ENCODE measurements at regions not wholly inside any gene's neighbourhood (a gene's known extent, or its start where the extent isn't known, plus 50 kb on each side); places are given as distances from the start of the nearest gene placed in this dataset.

- H4K91ac ChIP-seq (replicated peaks; ENCODE audit: insufficient read length, low read length) = no peak overlapping the region
- H2BK5ac ChIP-seq (ENCODE audit: low read depth, low read length) = no peak overlapping the region
- no peak overlapping the region for H2BK15ac ChIP-seq (ENCODE audit: low read length)
- no peaks in the 10 kb centered on the region for H3K79me2 ChIP-seq (ENCODE audit: control insufficient read depth in 1 of 2, insufficient read depth in 2 of 2, low read length in 2 of 2)
- H3K27me3 ChIP-seq (replicated peaks in 1 of 4; ENCODE audit: control insufficient read depth in 3 of 4, extremely low read depth in 1 of 4, insufficient read depth in 3 of 4, low read length in 3 of 4) = no peaks in the 10 kb centered on the region
- no peak overlapping the region for H3K4me2 ChIP-seq (ENCODE audit: insufficient read depth in 1 of 2, low read depth in 2 of 2, low read length in 2 of 2)
- H4K20me1 ChIP-seq (replicated peaks in 1 of 2; ENCODE audit: control insufficient read depth in 1 of 2, insufficient read depth in 2 of 2, low read length in 2 of 2) = no peaks in the 10 kb centered on the region
- no peak overlapping the region for H3K27ac ChIP-seq (ENCODE audit: low read depth, low read length)
- H3K79me1 ChIP-seq (ENCODE audit: low read depth, low read length) = no peaks in the 10 kb centered on the region
- no peak overlapping the region for H3K9ac ChIP-seq (replicated peaks in 1 of 4; ENCODE audit: extremely low read depth in 1 of 4, low read depth in 3 of 4, low read length in 3 of 4)
- no peak overlapping the region for H4K5ac ChIP-seq (ENCODE audit: insufficient read length, low read depth, low read length)
- H3K4me1 ChIP-seq (replicated peaks in 1 of 4; ENCODE audit: control insufficient read depth in 3 of 4, insufficient read depth in 4 of 4, low read length in 3 of 4) = peaks cover 0 to 5% (median 0%) of the 10 kb centered on the region in 4 experiments; a peak in 2 of 7 replicates
- H3K23me2 ChIP-seq (ENCODE audit: low read depth, low read length) = no peaks in the 10 kb centered on the region
- no peak overlapping the region for H3K4me3 ChIP-seq (ENCODE audit: extremely low read depth in 1 of 4, insufficient read depth in 2 of 4, low read depth in 3 of 4, low read length in 4 of 4)
- H2BK20ac ChIP-seq (ENCODE audit: low read length) = no peak overlapping the region
- 96% methylated on average over 3 of the region's 3 CpGs; no CpG with 5 or more reads in 1 of the 2 experiments for WGBS, 2 experiments (ENCODE audit: extremely low coverage in 1 of 2, insufficient coverage in 1 of 2, insufficient read length in 1 of 2, insufficient replicate concordance in 2 of 2, low coverage in 1 of 2, low lambda C conversion rate in 2 of 2, missing lambda C conversion rate in 1 of 2)
- no peak overlapping the region for H4K8ac ChIP-seq (ENCODE audit: extremely low read depth, insufficient read depth, low read length)
- no peak overlapping the region for H3K23ac ChIP-seq (ENCODE audit: insufficient read length)
- no peak overlapping the region for H3K14ac ChIP-seq (ENCODE audit: insufficient read length)
- no peak for FAIRE-seq
- H3K36me3 ChIP-seq (ENCODE audit: control insufficient read depth in 2 of 4, insufficient read depth in 4 of 4, low read length in 3 of 4) = no peaks in the 10 kb centered on the region
- no peak overlapping the region for H2BK120ac ChIP-seq (replicated peaks; ENCODE audit: low read depth, low read length)
- no peak overlapping the region for H2AFZ ChIP-seq (ENCODE audit: low read length)
- POLR2A ChIA-PET (ENCODE audit: partially characterized antibody) = no interaction called here
- H2BK12ac ChIP-seq (ENCODE audit: low read depth, low read length) = no peak overlapping the region
- H2AK5ac ChIP-seq (ENCODE audit: low read depth, low read length) = no peak overlapping the region
- CTCF ChIA-PET (ENCODE audit: partially characterized antibody) = interaction anchor here (0.7 kb wide), 1 partner anchor 13 kb away, joined by 3 read pairs; no protein-coding TSS in a partner anchor
- no peaks in the 10 kb centered on the region for H3K9me3 ChIP-seq (ENCODE audit: insufficient read depth in 2 of 2, low read depth in 1 of 2, low read length in 1 of 2)
- no peak overlapping the region for H3K4ac ChIP-seq (replicated peaks; ENCODE audit: insufficient read length, low read depth, low read length)
- H3K56ac ChIP-seq (replicated peaks; ENCODE audit: insufficient read length, low read depth, low read length) = no peak overlapping the region
- no peak for DNase-seq (ENCODE audit: low read depth in 1 of 2, low spot score in 2 of 2)
- no peak overlapping the region for H3K18ac ChIP-seq (ENCODE audit: extremely low read depth, low read length)
- no peak for TF ChIP-seq MAFK (IDR thresholded peaks at IDR 0.05; ENCODE audit: low read depth, low read length)
Measured at GRCh38 chr6:120411394-120411793, 922.9 kb downstream of the TBC1D32 start.
